ENCODE measurements at regions not wholly inside any gene's neighbourhood (a gene's known extent, or its start where the extent isn't known, plus 50 kb on each side); places are given as distances from the start of the nearest gene placed in this dataset.

GRCh38 chr17:12605222-12605621, 60.5 kb upstream of the MYOCD start:
- Histone ChIP-seq H3K4me3 (ENCODE audit: low read depth in 2 of 2, low read length in 2 of 2) (no peak overlapping the region), H3K9me3 (ENCODE audit: control insufficient read depth, insufficient read depth, low read depth, low read length) (no peaks in the 10 kb centered on the region), H3K36me3 (ENCODE audit: control insufficient read depth, insufficient read depth, low read length) (no peaks in the 10 kb centered on the region), H3K4me1 (ENCODE audit: control insufficient read depth, insufficient read depth, low read length) (no peaks in the 10 kb centered on the region), H3K27ac (ENCODE audit: low read length) (no peak overlapping the region), H3K27me3 (ENCODE audit: control insufficient read depth, insufficient read depth, low read length) (no peaks in the 10 kb centered on the region)
- BruUV-seq (replicated peaks): no TSS peak
- ChIA-PET POLR2A (no interaction called here), CTCF (no interaction called here)
- DNase-seq (ENCODE audit: low read depth, low spot score) (no peak), ATAC-seq (no peak)
- no peak for TF ChIP-seq POLR2AphosphoS5 (IDR thresholded peaks at IDR 0.05; ENCODE audit: low read depth, low read length)
- TF ChIP-seq SIN3A (IDR thresholded peaks at IDR 0.05; ENCODE audit: borderline replicate concordance, insufficient read depth, low read depth, low read length): no peak
- TF ChIP-seq REST (IDR thresholded peaks at IDR 0.05; ENCODE audit: insufficient read depth in 1 of 2, low read depth in 2 of 2, low read length in 1 of 2): no peak
- TF ChIP-seq, protein P1, sequence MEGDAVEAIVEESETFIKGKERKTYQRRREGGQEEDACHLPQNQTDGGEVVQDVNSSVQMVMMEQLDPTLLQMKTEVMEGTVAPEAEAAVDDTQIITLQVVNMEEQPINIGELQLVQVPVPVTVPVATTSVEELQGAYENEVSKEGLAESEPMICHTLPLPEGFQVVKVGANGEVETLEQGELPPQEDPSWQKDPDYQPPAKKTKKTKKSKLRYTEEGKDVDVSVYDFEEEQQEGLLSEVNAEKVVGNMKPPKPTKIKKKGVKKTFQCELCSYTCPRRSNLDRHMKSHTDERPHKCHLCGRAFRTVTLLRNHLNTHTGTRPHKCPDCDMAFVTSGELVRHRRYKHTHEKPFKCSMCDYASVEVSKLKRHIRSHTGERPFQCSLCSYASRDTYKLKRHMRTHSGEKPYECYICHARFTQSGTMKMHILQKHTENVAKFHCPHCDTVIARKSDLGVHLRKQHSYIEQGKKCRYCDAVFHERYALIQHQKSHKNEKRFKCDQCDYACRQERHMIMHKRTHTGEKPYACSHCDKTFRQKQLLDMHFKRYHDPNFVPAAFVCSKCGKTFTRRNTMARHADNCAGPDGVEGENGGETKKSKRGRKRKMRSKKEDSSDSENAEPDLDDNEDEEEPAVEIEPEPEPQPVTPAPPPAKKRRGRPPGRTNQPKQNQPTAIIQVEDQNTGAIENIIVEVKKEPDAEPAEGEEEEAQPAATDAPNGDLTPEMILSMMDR (IDR thresholded peaks at IDR 0.05): no peak
- TF ChIP-seq TCF7L2 (IDR thresholded peaks at IDR 0.05; ENCODE audit: low read depth, low read length): no peak
- intact Hi-C loops (cut with micrococcal nuclease; ENCODE audit: unreplicated experiment): no loop called here
- in situ Hi-C loops (cut with HindIII; ENCODE audit: low pct_unique_long_range_greater_than_20kb, low sequenced_read_pairs): no loop called here

GRCh38 chr17:12613566-12613965, 52.1 kb upstream of the MYOCD start:
- TF ChIP-seq, protein P1 (IDR thresholded peaks at IDR 0.05): no peak
- no peak for TF ChIP-seq REST (IDR thresholded peaks at IDR 0.05; ENCODE audit: insufficient read depth in 1 of 2, low read depth in 2 of 2, low read length in 1 of 2)
- TF ChIP-seq SIN3A (IDR thresholded peaks at IDR 0.05; ENCODE audit: borderline replicate concordance, insufficient read depth, low read depth, low read length): no peak
- no peak for TF ChIP-seq TCF7L2 (IDR thresholded peaks at IDR 0.05; ENCODE audit: low read depth, low read length)
- no peak for TF ChIP-seq POLR2AphosphoS5 (IDR thresholded peaks at IDR 0.05; ENCODE audit: low read depth, low read length)
- intact Hi-C loops (cut with micrococcal nuclease; ENCODE audit: unreplicated experiment): no loop called here
- ChIA-PET CTCF (no interaction called here), POLR2A (no interaction called here)
- H3K4me1 ChIP-seq (ENCODE audit: control insufficient read depth, insufficient read depth, low read length): no peaks in the 10 kb centered on the region
- in situ Hi-C loops (cut with HindIII; ENCODE audit: low pct_unique_long_range_greater_than_20kb, low sequenced_read_pairs): no loop called here
- DNase-seq (ENCODE audit: low read depth, low spot score) (no peak), ATAC-seq (no peak)
- no peaks in the 10 kb centered on the region for H3K27me3 ChIP-seq (ENCODE audit: control insufficient read depth, insufficient read depth, low read length)
- BruUV-seq (replicated peaks): no TSS peak
- H3K4me3 ChIP-seq (ENCODE audit: low read depth in 2 of 2, low read length in 2 of 2): no peak overlapping the region
- H3K9me3 ChIP-seq (ENCODE audit: control insufficient read depth, insufficient read depth, low read depth, low read length): no peaks in the 10 kb centered on the region
- no peaks in the 10 kb centered on the region for H3K36me3 ChIP-seq (ENCODE audit: control insufficient read depth, insufficient read depth, low read length)
- no peak overlapping the region for H3K27ac ChIP-seq (ENCODE audit: low read length)
